WTC11 (cell line): ENCODE measurements at regions not wholly inside any gene's neighbourhood (a gene's known extent, or its start where the extent isn't known, plus 50 kb on each side); places are given as distances from the start of the nearest gene placed in this dataset.

Experiments used
- ATAC-seq: fragments of 200-7000 bp; cut with Tn5 transposase; 2 replicates; pipeline ENCODE4 v1.10.0; 2021; ENCODE audit warnings: mild to moderate bottlenecking, moderate library complexity
- CTCF ChIA-PET: fragments of 300-600 bp; sonication (Branson Sonifier 250); formaldehyde crosslinking; loops from one replicate; lab custom pipeline; 2021; ENCODE audit warnings: antibody characterized with exemption; lab: Charles Lee
- POLR2A ChIA-PET: fragments of 350-600 bp; sonication (Branson Sonifier 250); formaldehyde crosslinking; loops from one replicate; lab custom pipeline; 2021; ENCODE audit warnings: antibody characterized with exemption; lab: Charles Lee
- DNase-seq: peaks from one replicate; pipeline ENCODE4 v3.0.0; 2021; ENCODE audit warnings: low spot score
- H3K27ac Mint-ChIP-seq: 2 replicates; pipeline ENCODE4 v1.8.0; 2021; ENCODE audit warnings: mixed read lengths
- H3K27me3 Mint-ChIP-seq: 2 replicates; pipeline ENCODE4 v1.8.0; 2021; ENCODE audit warnings: low read depth, mild to moderate bottlenecking, moderate library complexity, mixed read lengths
- H3K36me3 Mint-ChIP-seq: 2 replicates; pipeline ENCODE4 v1.8.0; 2021; ENCODE audit warnings: mixed read lengths
- H3K4me1 Mint-ChIP-seq: 2 replicates; pipeline ENCODE4 v1.8.0; 2022; ENCODE audit warnings: mixed read lengths
- H3K4me3 Mint-ChIP-seq: 2 replicates; pipeline ENCODE4 v1.8.0; 2021; ENCODE audit warnings: mild to moderate bottlenecking, moderate library complexity, mixed read lengths
- H3K9me3 Mint-ChIP-seq: 2 replicates; pipeline ENCODE4 v1.8.0; 2021; ENCODE audit warnings: mixed read lengths
- GABPB1 ChIP-seq: sonication (generic); formaldehyde crosslinking; IDR thresholded peaks from 2 replicates; pipeline ENCODE4 v1.8.1; 2023; ENCODE audit warnings: mild to moderate bottlenecking, missing genetic modification reagents
- JAZF1 ChIP-seq: fragments of 250-450 bp; sonication (Bioruptor Pico); IDR thresholded peaks from 2 replicates; pipeline ENCODE4 v1.9.0; 2021; ENCODE audit warnings: moderate library complexity, mild to moderate bottlenecking, inconsistent platforms
- NFYB ChIP-seq: sonication (generic); formaldehyde crosslinking; conservative IDR thresholded peaks from 2 replicates; pipeline ENCODE4 v1.8.0; 2022; ENCODE audit warnings: low read depth, missing genetic modification reagents
- PRRX2 ChIP-seq: fragments of 250-450 bp; sonication (Bioruptor Pico); IDR thresholded peaks from 2 replicates; pipeline ENCODE4 v1.8.0; 2021; ENCODE audit warnings: mild to moderate bottlenecking
- RORB ChIP-seq: fragments of 250-450 bp; sonication (Bioruptor Pico); IDR thresholded peaks from 2 replicates; pipeline ENCODE4 v1.9.0; 2021; ENCODE audit warnings: mild to moderate bottlenecking
- TCF7 ChIP-seq: sonication (generic); formaldehyde crosslinking; IDR thresholded peaks from 2 replicates; pipeline ENCODE4 v1.8.0; 2022; ENCODE audit warnings: mild to moderate bottlenecking, low read depth, missing genetic modification reagents, moderate library complexity
- TF ChIP-seq, protein P1 (sequence below): sonication (generic); formaldehyde crosslinking; IDR thresholded peaks from 2 replicates; pipeline ENCODE4 v1.8.1; 2023; ENCODE audit warnings: mild to moderate bottlenecking, missing genetic modification reagents, moderate library complexity
- TF ChIP-seq, protein P2 (sequence below): sonication (generic); formaldehyde crosslinking; IDR thresholded peaks from 2 replicates; pipeline ENCODE4 v1.8.1; 2023; ENCODE audit warnings: mild to moderate bottlenecking, missing genetic modification reagents, borderline replicate concordance
- TF ChIP-seq, protein P3 (sequence below): fragments of 250-450 bp; sonication (Bioruptor Pico); IDR thresholded peaks from 2 replicates; pipeline ENCODE4 v1.9.0; 2021; ENCODE audit warnings: mild to moderate bottlenecking, borderline replicate concordance
- TF ChIP-seq, protein P4 (sequence below): sonication (generic); formaldehyde crosslinking; IDR thresholded peaks from 2 replicates; pipeline ENCODE4 v1.8.0; 2022; ENCODE audit warnings: mild to moderate bottlenecking, missing genetic modification reagents
- TF ChIP-seq, protein P5 (sequence below): sonication (generic); formaldehyde crosslinking; IDR thresholded peaks from 2 replicates; pipeline ENCODE4 v1.8.1; 2022; ENCODE audit warnings: mild to moderate bottlenecking, missing genetic modification reagents, moderate library complexity, borderline replicate concordance
- TF ChIP-seq, protein P6 (sequence below): fragments of 250-450 bp; sonication (Bioruptor Pico); conservative IDR thresholded peaks from 2 replicates; pipeline ENCODE4 v1.9.0; 2021; ENCODE audit warnings: mild to moderate bottlenecking
- TF ChIP-seq, protein P7 (sequence below): fragments of 250-450 bp; sonication (Bioruptor Pico); IDR thresholded peaks from 2 replicates; pipeline ENCODE4 v1.8.0; 2021; ENCODE audit warnings: mild to moderate bottlenecking
- TF ChIP-seq, protein P8 (sequence below): sonication (generic); formaldehyde crosslinking; IDR thresholded peaks from 2 replicates; pipeline ENCODE4 v1.8.0; 2023; ENCODE audit warnings: missing genetic modification reagents, mild to moderate bottlenecking, borderline replicate concordance

DNA sequence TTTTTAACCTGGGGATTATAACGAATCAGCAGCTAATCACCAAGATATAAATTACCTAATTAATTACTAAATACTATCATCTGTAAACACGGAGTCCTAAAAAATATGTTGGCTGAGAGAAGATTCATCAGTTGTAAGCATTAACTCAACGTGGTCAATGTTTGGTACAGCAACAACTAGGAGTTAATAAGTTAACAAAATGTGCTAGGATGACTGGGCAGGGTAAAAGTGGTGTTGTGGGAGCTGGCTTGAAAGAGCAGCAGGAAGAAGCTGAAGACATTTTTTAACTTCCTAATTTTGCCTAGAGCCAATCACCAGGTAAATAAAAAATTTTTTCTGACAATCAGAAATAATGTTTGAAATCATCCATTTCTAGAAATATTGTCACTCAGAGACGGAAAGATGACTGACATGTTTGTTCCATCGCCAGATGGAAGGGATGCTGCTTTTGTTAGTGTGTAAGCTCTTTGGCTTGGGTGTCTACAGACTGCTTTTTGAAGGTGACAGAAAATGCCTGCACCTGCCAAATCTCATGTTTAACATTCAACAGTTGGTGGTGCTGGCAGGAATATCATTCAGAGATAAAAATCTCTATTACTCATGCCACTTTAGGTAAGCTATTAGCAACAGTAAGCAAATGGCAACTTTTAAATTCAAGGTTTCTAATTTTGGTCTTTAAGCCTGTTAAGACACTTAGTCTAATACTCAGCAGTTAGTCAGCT, 1126.9 kb downstream of the STPG2 start:
- ATAC-seq (no peak), DNase-seq (no peak)
- H3K36me3 Mint-ChIP-seq = no peaks in the 10 kb centered on the region
- no peaks in the 10 kb centered on the region for H3K4me1 Mint-ChIP-seq
- CTCF ChIA-PET = no interaction called here
- H3K9me3 Mint-ChIP-seq = no peaks in the 10 kb centered on the region
- POLR2A ChIA-PET = no interaction called here
- H3K4me3 Mint-ChIP-seq = no peak overlapping the region
- H3K27ac Mint-ChIP-seq = no peak overlapping the region
- H3K27me3 Mint-ChIP-seq = no peaks in the 10 kb centered on the region
- TF ChIP-seq, protein P1, sequence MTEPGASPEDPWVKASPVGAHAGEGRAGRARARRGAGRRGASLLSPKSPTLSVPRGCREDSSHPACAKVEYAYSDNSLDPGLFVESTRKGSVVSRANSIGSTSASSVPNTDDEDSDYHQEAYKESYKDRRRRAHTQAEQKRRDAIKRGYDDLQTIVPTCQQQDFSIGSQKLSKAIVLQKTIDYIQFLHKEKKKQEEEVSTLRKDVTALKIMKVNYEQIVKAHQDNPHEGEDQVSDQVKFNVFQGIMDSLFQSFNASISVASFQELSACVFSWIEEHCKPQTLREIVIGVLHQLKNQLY (CRISPR knock-in tag) = no peak
- TF ChIP-seq, protein P2, sequence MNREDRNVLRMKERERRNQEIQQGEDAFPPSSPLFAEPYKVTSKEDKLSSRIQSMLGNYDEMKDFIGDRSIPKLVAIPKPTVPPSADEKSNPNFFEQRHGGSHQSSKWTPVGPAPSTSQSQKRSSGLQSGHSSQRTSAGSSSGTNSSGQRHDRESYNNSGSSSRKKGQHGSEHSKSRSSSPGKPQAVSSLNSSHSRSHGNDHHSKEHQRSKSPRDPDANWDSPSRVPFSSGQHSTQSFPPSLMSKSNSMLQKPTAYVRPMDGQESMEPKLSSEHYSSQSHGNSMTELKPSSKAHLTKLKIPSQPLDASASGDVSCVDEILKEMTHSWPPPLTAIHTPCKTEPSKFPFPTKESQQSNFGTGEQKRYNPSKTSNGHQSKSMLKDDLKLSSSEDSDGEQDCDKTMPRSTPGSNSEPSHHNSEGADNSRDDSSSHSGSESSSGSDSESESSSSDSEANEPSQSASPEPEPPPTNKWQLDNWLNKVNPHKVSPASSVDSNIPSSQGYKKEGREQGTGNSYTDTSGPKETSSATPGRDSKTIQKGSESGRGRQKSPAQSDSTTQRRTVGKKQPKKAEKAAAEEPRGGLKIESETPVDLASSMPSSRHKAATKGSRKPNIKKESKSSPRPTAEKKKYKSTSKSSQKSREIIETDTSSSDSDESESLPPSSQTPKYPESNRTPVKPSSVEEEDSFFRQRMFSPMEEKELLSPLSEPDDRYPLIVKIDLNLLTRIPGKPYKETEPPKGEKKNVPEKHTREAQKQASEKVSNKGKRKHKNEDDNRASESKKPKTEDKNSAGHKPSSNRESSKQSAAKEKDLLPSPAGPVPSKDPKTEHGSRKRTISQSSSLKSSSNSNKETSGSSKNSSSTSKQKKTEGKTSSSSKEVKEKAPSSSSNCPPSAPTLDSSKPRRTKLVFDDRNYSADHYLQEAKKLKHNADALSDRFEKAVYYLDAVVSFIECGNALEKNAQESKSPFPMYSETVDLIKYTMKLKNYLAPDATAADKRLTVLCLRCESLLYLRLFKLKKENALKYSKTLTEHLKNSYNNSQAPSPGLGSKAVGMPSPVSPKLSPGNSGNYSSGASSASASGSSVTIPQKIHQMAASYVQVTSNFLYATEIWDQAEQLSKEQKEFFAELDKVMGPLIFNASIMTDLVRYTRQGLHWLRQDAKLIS (CRISPR knock-in tag) = no peak
- TF ChIP-seq, protein P3, sequence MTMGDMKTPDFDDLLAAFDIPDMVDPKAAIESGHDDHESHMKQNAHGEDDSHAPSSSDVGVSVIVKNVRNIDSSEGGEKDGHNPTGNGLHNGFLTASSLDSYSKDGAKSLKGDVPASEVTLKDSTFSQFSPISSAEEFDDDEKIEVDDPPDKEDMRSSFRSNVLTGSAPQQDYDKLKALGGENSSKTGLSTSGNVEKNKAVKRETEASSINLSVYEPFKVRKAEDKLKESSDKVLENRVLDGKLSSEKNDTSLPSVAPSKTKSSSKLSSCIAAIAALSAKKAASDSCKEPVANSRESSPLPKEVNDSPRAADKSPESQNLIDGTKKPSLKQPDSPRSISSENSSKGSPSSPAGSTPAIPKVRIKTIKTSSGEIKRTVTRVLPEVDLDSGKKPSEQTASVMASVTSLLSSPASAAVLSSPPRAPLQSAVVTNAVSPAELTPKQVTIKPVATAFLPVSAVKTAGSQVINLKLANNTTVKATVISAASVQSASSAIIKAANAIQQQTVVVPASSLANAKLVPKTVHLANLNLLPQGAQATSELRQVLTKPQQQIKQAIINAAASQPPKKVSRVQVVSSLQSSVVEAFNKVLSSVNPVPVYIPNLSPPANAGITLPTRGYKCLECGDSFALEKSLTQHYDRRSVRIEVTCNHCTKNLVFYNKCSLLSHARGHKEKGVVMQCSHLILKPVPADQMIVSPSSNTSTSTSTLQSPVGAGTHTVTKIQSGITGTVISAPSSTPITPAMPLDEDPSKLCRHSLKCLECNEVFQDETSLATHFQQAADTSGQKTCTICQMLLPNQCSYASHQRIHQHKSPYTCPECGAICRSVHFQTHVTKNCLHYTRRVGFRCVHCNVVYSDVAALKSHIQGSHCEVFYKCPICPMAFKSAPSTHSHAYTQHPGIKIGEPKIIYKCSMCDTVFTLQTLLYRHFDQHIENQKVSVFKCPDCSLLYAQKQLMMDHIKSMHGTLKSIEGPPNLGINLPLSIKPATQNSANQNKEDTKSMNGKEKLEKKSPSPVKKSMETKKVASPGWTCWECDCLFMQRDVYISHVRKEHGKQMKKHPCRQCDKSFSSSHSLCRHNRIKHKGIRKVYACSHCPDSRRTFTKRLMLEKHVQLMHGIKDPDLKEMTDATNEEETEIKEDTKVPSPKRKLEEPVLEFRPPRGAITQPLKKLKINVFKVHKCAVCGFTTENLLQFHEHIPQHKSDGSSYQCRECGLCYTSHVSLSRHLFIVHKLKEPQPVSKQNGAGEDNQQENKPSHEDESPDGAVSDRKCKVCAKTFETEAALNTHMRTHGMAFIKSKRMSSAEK (CRISPR knock-in tag) = no peak
- TF ChIP-seq, protein P4, sequence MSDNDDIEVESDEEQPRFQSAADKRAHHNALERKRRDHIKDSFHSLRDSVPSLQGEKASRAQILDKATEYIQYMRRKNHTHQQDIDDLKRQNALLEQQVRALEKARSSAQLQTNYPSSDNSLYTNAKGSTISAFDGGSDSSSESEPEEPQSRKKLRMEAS (CRISPR knock-in tag) = no peak
- no peak for TF ChIP-seq JAZF1 (CRISPR knock-in tag)
- no peak for TF ChIP-seq TCF7 (CRISPR knock-in tag)
- no peak for TF ChIP-seq RORB (CRISPR knock-in tag)
- TF ChIP-seq PRRX2 = no peak
- TF ChIP-seq, protein P5, sequence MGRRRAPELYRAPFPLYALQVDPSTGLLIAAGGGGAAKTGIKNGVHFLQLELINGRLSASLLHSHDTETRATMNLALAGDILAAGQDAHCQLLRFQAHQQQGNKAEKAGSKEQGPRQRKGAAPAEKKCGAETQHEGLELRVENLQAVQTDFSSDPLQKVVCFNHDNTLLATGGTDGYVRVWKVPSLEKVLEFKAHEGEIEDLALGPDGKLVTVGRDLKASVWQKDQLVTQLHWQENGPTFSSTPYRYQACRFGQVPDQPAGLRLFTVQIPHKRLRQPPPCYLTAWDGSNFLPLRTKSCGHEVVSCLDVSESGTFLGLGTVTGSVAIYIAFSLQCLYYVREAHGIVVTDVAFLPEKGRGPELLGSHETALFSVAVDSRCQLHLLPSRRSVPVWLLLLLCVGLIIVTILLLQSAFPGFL (CRISPR knock-in tag) = no peak
- TF ChIP-seq, protein P6, sequence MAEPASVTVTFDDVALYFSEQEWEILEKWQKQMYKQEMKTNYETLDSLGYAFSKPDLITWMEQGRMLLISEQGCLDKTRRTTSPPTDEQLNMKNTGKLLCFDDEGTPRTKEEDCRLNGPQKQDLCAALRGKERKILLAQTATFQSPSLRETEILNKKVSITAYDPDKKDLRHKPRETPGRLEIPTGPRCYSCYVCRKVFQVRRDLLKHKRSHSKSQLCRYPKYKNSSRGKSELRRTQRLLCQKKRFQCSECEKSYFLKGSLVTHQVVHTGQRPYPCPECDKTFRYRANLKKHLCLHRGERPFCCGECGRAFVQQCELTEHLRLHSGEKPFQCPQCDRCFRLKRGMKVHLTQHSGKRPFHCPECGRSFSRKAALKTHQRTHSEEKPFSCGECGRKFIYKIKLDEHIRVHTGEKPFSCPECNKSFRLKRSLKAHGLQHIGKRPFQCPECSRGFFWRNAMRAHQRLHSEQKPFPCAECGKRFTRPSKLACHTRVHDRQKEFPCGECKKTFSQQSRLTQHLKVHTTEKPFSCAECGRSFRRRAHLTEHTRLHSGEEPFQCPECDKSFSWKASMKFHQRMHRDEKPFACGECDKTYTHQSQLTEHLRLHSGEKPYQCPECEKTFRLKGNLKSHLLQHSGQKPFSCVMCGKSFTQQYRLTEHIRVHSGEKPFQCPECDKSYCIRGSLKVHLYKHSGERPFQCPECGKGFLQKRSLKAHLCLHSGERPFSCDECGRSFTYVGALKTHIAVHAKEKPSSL (CRISPR knock-in tag) = no peak
- TF ChIP-seq, protein P7, sequence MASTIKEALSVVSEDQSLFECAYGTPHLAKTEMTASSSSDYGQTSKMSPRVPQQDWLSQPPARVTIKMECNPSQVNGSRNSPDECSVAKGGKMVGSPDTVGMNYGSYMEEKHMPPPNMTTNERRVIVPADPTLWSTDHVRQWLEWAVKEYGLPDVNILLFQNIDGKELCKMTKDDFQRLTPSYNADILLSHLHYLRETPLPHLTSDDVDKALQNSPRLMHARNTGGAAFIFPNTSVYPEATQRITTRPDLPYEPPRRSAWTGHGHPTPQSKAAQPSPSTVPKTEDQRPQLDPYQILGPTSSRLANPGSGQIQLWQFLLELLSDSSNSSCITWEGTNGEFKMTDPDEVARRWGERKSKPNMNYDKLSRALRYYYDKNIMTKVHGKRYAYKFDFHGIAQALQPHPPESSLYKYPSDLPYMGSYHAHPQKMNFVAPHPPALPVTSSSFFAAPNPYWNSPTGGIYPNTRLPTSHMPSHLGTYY = no peak
- TF ChIP-seq GABPB1 = no peak
- TF ChIP-seq NFYB (CRISPR knock-in tag) = no peak
- TF ChIP-seq, protein P8, sequence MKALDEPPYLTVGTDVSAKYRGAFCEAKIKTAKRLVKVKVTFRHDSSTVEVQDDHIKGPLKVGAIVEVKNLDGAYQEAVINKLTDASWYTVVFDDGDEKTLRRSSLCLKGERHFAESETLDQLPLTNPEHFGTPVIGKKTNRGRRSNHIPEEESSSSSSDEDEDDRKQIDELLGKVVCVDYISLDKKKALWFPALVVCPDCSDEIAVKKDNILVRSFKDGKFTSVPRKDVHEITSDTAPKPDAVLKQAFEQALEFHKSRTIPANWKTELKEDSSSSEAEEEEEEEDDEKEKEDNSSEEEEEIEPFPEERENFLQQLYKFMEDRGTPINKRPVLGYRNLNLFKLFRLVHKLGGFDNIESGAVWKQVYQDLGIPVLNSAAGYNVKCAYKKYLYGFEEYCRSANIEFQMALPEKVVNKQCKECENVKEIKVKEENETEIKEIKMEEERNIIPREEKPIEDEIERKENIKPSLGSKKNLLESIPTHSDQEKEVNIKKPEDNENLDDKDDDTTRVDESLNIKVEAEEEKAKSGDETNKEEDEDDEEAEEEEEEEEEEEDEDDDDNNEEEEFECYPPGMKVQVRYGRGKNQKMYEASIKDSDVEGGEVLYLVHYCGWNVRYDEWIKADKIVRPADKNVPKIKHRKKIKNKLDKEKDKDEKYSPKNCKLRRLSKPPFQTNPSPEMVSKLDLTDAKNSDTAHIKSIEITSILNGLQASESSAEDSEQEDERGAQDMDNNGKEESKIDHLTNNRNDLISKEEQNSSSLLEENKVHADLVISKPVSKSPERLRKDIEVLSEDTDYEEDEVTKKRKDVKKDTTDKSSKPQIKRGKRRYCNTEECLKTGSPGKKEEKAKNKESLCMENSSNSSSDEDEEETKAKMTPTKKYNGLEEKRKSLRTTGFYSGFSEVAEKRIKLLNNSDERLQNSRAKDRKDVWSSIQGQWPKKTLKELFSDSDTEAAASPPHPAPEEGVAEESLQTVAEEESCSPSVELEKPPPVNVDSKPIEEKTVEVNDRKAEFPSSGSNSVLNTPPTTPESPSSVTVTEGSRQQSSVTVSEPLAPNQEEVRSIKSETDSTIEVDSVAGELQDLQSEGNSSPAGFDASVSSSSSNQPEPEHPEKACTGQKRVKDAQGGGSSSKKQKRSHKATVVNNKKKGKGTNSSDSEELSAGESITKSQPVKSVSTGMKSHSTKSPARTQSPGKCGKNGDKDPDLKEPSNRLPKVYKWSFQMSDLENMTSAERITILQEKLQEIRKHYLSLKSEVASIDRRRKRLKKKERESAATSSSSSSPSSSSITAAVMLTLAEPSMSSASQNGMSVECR (CRISPR knock-in tag) = no peak
